ENCODE measurements at regions not wholly inside any gene's neighbourhood (a gene's known extent, or its start where the extent isn't known, plus 50 kb on each side); places are given as distances from the start of the nearest gene placed in this dataset.

DNA sequence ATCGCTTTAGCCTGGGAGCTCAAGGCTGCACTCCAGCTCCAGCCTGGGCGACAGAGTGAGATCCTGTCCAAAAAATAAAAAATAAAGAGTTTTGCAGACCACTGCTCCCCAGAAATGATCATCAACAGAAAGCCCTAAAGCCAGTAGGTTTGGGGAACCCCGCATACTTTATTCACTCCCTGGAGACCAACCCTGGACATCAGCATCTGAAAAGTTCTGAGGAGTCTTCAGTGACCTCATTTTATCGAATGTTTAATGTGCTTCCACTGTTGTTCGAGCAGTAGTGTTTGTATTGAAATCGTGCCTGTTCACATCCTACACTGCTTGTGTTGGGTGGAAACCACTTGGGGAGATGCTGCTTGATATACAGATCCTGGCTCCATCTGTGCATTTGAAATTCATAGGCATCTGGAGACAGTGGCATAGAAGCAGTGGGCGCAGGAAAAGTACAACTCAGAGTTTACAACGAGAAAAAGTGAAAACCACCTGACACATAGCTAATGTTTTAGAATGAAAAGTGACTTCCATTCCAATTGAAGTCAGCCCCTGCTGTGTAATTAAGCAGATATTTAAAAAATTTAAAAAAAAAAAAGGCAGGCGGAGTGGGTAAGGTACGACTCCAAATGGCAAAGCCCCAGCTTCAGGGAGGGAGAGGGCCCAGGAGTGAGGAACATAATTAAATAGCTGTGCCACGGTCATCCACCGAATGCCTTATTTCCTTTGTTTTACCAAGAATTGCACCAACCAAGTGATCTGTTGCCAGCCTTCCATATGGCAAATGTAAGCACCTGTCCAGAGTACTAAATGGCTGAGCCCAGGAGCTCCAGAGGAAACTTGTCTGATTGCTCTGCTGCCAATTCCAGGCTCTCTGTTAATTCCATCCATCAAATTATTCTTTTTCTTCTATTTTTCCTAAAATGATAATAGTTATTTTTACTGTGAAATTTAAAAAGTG lies 100.4 kb upstream of the NAA20 start:
- TF ChIP-seq, protein P1, sequence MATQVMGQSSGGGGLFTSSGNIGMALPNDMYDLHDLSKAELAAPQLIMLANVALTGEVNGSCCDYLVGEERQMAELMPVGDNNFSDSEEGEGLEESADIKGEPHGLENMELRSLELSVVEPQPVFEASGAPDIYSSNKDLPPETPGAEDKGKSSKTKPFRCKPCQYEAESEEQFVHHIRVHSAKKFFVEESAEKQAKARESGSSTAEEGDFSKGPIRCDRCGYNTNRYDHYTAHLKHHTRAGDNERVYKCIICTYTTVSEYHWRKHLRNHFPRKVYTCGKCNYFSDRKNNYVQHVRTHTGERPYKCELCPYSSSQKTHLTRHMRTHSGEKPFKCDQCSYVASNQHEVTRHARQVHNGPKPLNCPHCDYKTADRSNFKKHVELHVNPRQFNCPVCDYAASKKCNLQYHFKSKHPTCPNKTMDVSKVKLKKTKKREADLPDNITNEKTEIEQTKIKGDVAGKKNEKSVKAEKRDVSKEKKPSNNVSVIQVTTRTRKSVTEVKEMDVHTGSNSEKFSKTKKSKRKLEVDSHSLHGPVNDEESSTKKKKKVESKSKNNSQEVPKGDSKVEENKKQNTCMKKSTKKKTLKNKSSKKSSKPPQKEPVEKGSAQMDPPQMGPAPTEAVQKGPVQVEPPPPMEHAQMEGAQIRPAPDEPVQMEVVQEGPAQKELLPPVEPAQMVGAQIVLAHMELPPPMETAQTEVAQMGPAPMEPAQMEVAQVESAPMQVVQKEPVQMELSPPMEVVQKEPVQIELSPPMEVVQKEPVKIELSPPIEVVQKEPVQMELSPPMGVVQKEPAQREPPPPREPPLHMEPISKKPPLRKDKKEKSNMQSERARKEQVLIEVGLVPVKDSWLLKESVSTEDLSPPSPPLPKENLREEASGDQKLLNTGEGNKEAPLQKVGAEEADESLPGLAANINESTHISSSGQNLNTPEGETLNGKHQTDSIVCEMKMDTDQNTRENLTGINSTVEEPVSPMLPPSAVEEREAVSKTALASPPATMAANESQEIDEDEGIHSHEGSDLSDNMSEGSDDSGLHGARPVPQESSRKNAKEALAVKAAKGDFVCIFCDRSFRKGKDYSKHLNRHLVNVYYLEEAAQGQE (tag by site-specific recombination; IDR thresholded peaks at IDR 0.05): no peak
- no peak for TF ChIP-seq CTCF (tag by site-specific recombination; IDR thresholded peaks at IDR 0.05)
- TF ChIP-seq ZBTB1 (tag by site-specific recombination; IDR thresholded peaks at IDR 0.05): no peak
- TF ChIP-seq ZBTB7A (tag by site-specific recombination; IDR thresholded peaks at IDR 0.05; ENCODE audit: low read depth): no peak
- no peak for TF ChIP-seq ZEB2 (tag by site-specific recombination; IDR thresholded peaks at IDR 0.05)
- no peak for TF ChIP-seq ZNF830 (tag by site-specific recombination; IDR thresholded peaks at IDR 0.05; ENCODE audit: low read depth)
- TF ChIP-seq ZBTB49 (tag by site-specific recombination; IDR thresholded peaks at IDR 0.05; ENCODE audit: low read depth): no peak

All from HEK293 (cell line).